Activated naive CD4-positive, alpha-beta T cell treated with anti-CD3 and anti-CD28 coated beads, Interleukin-2, amount 10 ng/mL, durations not matched to agents 7 days and 5 days (primary cell): ENCODE measurements at regions not wholly inside any gene's neighbourhood (a gene's known extent, or its start where the extent isn't known, plus 50 kb on each side); places are given as distances from the start of the nearest gene placed in this dataset.
"Not testable (repeated sequence)": the region's sequence is repeated elsewhere in the genome, so short reads cannot be mapped to it uniquely, and the experiment has no call there.

ENCODE experiments used
- CTCF ChIA-PET: fragments of 350-600 bp; sonication (Branson Sonifier 250); formaldehyde crosslinking; loops from one replicate; lab custom pipeline; 2021; ENCODE audit warnings: antibody characterized with exemption; lab: Charles Lee
- DNase-seq: peaks from one replicate; pipeline ENCODE4 v3.0.0-alpha.2; 2020
- H3K27ac Mint-ChIP-seq: one replicate; pipeline ENCODE4 v1.8.0; 2021; ENCODE audit warnings: mild to moderate bottlenecking, moderate library complexity, mixed read lengths
- H3K27me3 Mint-ChIP-seq: one replicate; pipeline ENCODE4 v1.8.0; 2021; ENCODE audit warnings: mild to moderate bottlenecking, mixed read lengths
- H3K36me3 Mint-ChIP-seq: one replicate; pipeline ENCODE4 v1.8.0; 2021; ENCODE audit warnings: mixed read lengths
- H3K4me1 Mint-ChIP-seq: one replicate; pipeline ENCODE4 v1.8.0; 2021; ENCODE audit warnings: mixed read lengths
- H3K4me3 Mint-ChIP-seq: one replicate; pipeline ENCODE4 v1.8.0; 2021; ENCODE audit warnings: mild to moderate bottlenecking, moderate library complexity, mixed read lengths
- H3K9me3 Mint-ChIP-seq: one replicate; pipeline ENCODE4 v1.8.0; 2021; ENCODE audit warnings: mixed read lengths

GRCh38 chr6:76562371-76562770, 489.9 kb upstream of the IMPG1 start:
- H3K27ac Mint-ChIP-seq, H3K9me3 Mint-ChIP-seq, H3K4me3 Mint-ChIP-seq, H3K27me3 Mint-ChIP-seq, CTCF ChIA-PET, H3K4me1 Mint-ChIP-seq, DNase-seq, H3K36me3 Mint-ChIP-seq: not testable (repeated sequence)

- CTCF ChIA-PET, H3K27ac Mint-ChIP-seq, H3K27me3 Mint-ChIP-seq, DNase-seq, H3K9me3 Mint-ChIP-seq, H3K4me3 Mint-ChIP-seq, H3K4me1 Mint-ChIP-seq, H3K36me3 Mint-ChIP-seq: not testable (repeated sequence)
Observed at GRCh38 chr6:76560851-76561755, 488.6 kb upstream of the IMPG1 start.

- Mint-ChIP-seq H3K27me3 (no peaks in the 10 kb centered on the region), H3K27ac (no peak overlapping the region), H3K4me3 (no peak overlapping the region), H3K9me3 (no peaks in the 10 kb centered on the region), H3K36me3 (no peaks in the 10 kb centered on the region), H3K4me1 (no peaks in the 10 kb centered on the region)
- no peak for DNase-seq
- CTCF ChIA-PET, result no interaction called here
Observed at GRCh38 chr6:76553256-76553655, 480.8 kb upstream of the IMPG1 start.

GRCh38 chr6:76552268-76552667, 479.8 kb upstream of the IMPG1 start:
- no peak overlapping the region for H3K4me3 Mint-ChIP-seq
- H3K27me3 Mint-ChIP-seq, result no peaks in the 10 kb centered on the region
- no peaks in the 10 kb centered on the region for H3K36me3 Mint-ChIP-seq
- no peak overlapping the region for H3K27ac Mint-ChIP-seq
- DNase-seq, result no peak
- no peaks in the 10 kb centered on the region for H3K4me1 Mint-ChIP-seq
- CTCF ChIA-PET, result no interaction called here
- no peaks in the 10 kb centered on the region for H3K9me3 Mint-ChIP-seq

- Mint-ChIP-seq H3K27ac (no peak overlapping the region), H3K9me3 (peaks cover 29% of the 10 kb centered on the region), H3K4me1 (no peaks in the 10 kb centered on the region), H3K27me3 (no peaks in the 10 kb centered on the region), H3K4me3 (no peak overlapping the region), H3K36me3 (no peaks in the 10 kb centered on the region)
- DNase-seq, result no peak
- CTCF ChIA-PET, result no interaction called here
Observed at GRCh38 chr6:76533661-76534060, 461.2 kb upstream of the IMPG1 start.

GRCh38 chr6:76532647-76533046, 460.2 kb upstream of the IMPG1 start:
- Mint-ChIP-seq H3K27ac (no peak overlapping the region), H3K9me3 (peaks cover 30% of the 10 kb centered on the region), H3K36me3 (no peaks in the 10 kb centered on the region), H3K4me1 (no peaks in the 10 kb centered on the region), H3K27me3 (no peaks in the 10 kb centered on the region), H3K4me3 (no peak overlapping the region)
- no peak for DNase-seq
- CTCF ChIA-PET, result no interaction called here

GRCh38 chr6:76518443-76518842, 446.0 kb upstream of the IMPG1 start:
- Mint-ChIP-seq H3K4me3 (no peak overlapping the region), H3K9me3 (peaks cover under 1% of the 10 kb centered on the region), H3K4me1 (no peaks in the 10 kb centered on the region), H3K27ac (no peak overlapping the region), H3K36me3 (no peaks in the 10 kb centered on the region), H3K27me3 (no peaks in the 10 kb centered on the region)
- no peak for DNase-seq
- CTCF ChIA-PET, result no interaction called here

- CTCF ChIA-PET, result no interaction called here
- H3K27ac Mint-ChIP-seq, result no peak overlapping the region
- no peaks in the 10 kb centered on the region for H3K4me1 Mint-ChIP-seq
- H3K4me3 Mint-ChIP-seq, result no peak overlapping the region
- no peaks in the 10 kb centered on the region for H3K36me3 Mint-ChIP-seq
- no peaks in the 10 kb centered on the region for H3K27me3 Mint-ChIP-seq
- DNase-seq, result no peak
- peaks cover 3% of the 10 kb centered on the region for H3K9me3 Mint-ChIP-seq
Observed at GRCh38 chr6:76516924-76517323, 444.5 kb upstream of the IMPG1 start.

- Mint-ChIP-seq H3K4me3 (no peak overlapping the region), H3K27ac (no peak overlapping the region), H3K9me3 (peaks cover 6% of the 10 kb centered on the region), H3K4me1 (no peaks in the 10 kb centered on the region), H3K36me3 (no peaks in the 10 kb centered on the region), H3K27me3 (no peaks in the 10 kb centered on the region)
- CTCF ChIA-PET, result interaction anchor here (0.7 kb wide), 1 partner anchor 1654 kb away, joined by 4 read pairs; no protein-coding TSS in a partner anchor
- DNase-seq, result no peak
Observed at GRCh38 chr6:76510489-76510888, 438.0 kb upstream of the IMPG1 start.

GRCh38 chr6:76509397-76509796, 436.9 kb upstream of the IMPG1 start:
- Mint-ChIP-seq H3K4me1 (no peaks in the 10 kb centered on the region), H3K27ac (no peak overlapping the region), H3K27me3 (no peaks in the 10 kb centered on the region), H3K9me3 (peaks cover 6% of the 10 kb centered on the region), H3K36me3 (no peaks in the 10 kb centered on the region), H3K4me3 (no peak overlapping the region)
- CTCF ChIA-PET, result interaction anchor here (0.6 kb wide), 1 partner anchor 9 kb away, joined by 3 read pairs; no protein-coding TSS in a partner anchor
- DNase-seq, result no peak

- H3K36me3 Mint-ChIP-seq, result no peaks in the 10 kb centered on the region
- H3K4me3 Mint-ChIP-seq, result no peak overlapping the region
- H3K27ac Mint-ChIP-seq, result no peak overlapping the region
- CTCF ChIA-PET, result no interaction called here
- H3K4me1 Mint-ChIP-seq, result no peaks in the 10 kb centered on the region
- no peaks in the 10 kb centered on the region for H3K27me3 Mint-ChIP-seq
- no peak for DNase-seq
- H3K9me3 Mint-ChIP-seq, result peaks cover 7% of the 10 kb centered on the region
Observed at GRCh38 chr6:76506808-76507207, 434.3 kb upstream of the IMPG1 start.

GRCh38 chr6:76495909-76496308, 423.4 kb upstream of the IMPG1 start:
- no peaks in the 10 kb centered on the region for H3K4me1 Mint-ChIP-seq
- peaks cover 34% of the 10 kb centered on the region for H3K9me3 Mint-ChIP-seq
- H3K4me3 Mint-ChIP-seq, result no peak overlapping the region

GRCh38 chr6:76491376-76491775, 418.9 kb upstream of the IMPG1 start:
- H3K4me3 Mint-ChIP-seq, H3K36me3 Mint-ChIP-seq, H3K27me3 Mint-ChIP-seq, H3K4me1 Mint-ChIP-seq, DNase-seq, H3K27ac Mint-ChIP-seq, CTCF ChIA-PET: not testable (repeated sequence)
- H3K9me3 Mint-ChIP-seq, result peaks cover 27% of the 10 kb centered on the region

More at GRCh38 chr6:76495909-76496308, 423.4 kb upstream of the IMPG1 start:
- Mint-ChIP-seq H3K27ac (no peak overlapping the region), H3K36me3 (no peaks in the 10 kb centered on the region), H3K27me3 (no peaks in the 10 kb centered on the region)
- CTCF ChIA-PET, result no interaction called here
- no peak for DNase-seq

GRCh38 chr6:76490456-76490855, 418.0 kb upstream of the IMPG1 start:
- no peak for DNase-seq
- H3K4me1 Mint-ChIP-seq, result no peaks in the 10 kb centered on the region
- no peak overlapping the region for H3K4me3 Mint-ChIP-seq
- H3K9me3 Mint-ChIP-seq, result peaks cover 20% of the 10 kb centered on the region
- H3K36me3 Mint-ChIP-seq, result no peaks in the 10 kb centered on the region
- H3K27me3 Mint-ChIP-seq, result no peaks in the 10 kb centered on the region
- H3K27ac Mint-ChIP-seq, result no peak overlapping the region
- CTCF ChIA-PET, result no interaction called here

- no peaks in the 10 kb centered on the region for H3K4me1 Mint-ChIP-seq
- peaks cover 23% of the 10 kb centered on the region for H3K9me3 Mint-ChIP-seq
- H3K36me3 Mint-ChIP-seq, result no peaks in the 10 kb centered on the region
- H3K4me3 Mint-ChIP-seq, result no peak overlapping the region
- DNase-seq, result no peak
- H3K27me3 Mint-ChIP-seq, result no peaks in the 10 kb centered on the region
- H3K27ac Mint-ChIP-seq, result no peak overlapping the region
- CTCF ChIA-PET, result no interaction called here
Observed at GRCh38 chr6:76481101-76481500, 408.6 kb upstream of the IMPG1 start.
